RWPE1 (cell line): ENCODE measurements at regions not wholly inside any gene's neighbourhood (a gene's known extent, or its start where the extent isn't known, plus 50 kb on each side); places are given as distances from the start of the nearest gene placed in this dataset.
"Not testable (repeated sequence)": the region's sequence is repeated elsewhere in the genome, so short reads cannot be mapped to it uniquely, and the experiment has no call there.

ENCODE experiments used
- CTCF ChIA-PET: fragments of 350-600 bp; sonication (Branson Sonifier 250); formaldehyde crosslinking; extraction: SDS; loops from one replicate; lab custom pipeline; 2021; lab: Yijun Ruan, JAX
- POLR2A ChIA-PET: fragments of 400-600 bp; formaldehyde crosslinking; extraction: SDS; loops from one replicate; lab custom pipeline; 2020; ENCODE audit warnings: antibody characterized with exemption; ENCODE audit not compliant: low non-redundant PET; lab: Yijun Ruan, JAX
- DNase-seq: peaks from one replicate; pipeline ENCODE4 v3.0.0; 2012; ENCODE audit warnings: low spot score
- H3K27ac ChIP-seq: fragments of 450-650 bp; 2 replicates; pipeline ENCODE4 v1.5.1; 2017
- TF ChIP-seq, protein P1 (sequence below): fragments of 450-650 bp; conservative IDR thresholded peaks from 2 replicates; pipeline ENCODE4 v1.5.1; 2017; ENCODE audit warnings: low read depth, mild to moderate bottlenecking

DNA sequence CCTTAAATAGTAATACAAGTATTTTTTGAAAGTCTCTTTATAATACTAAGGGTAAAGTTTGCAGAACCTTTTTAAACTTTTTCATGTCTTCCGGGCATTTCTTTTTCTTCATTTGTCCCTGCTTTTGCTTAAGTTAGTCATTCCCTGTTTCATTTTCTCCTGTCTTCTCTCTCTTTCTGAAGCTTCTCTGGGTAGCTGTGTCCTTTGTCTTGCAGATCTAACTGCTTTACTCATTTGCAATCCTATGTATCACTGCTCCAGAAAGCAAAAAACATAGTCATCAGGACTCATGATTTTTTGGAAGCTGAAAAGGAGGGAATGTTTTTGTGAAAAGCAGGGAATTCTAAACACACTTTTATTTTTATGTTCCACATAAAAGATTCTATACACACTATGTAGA lies 301.7 kb downstream of the MRPS30 start:
- DNase-seq: no peak
- TF ChIP-seq, protein P1, sequence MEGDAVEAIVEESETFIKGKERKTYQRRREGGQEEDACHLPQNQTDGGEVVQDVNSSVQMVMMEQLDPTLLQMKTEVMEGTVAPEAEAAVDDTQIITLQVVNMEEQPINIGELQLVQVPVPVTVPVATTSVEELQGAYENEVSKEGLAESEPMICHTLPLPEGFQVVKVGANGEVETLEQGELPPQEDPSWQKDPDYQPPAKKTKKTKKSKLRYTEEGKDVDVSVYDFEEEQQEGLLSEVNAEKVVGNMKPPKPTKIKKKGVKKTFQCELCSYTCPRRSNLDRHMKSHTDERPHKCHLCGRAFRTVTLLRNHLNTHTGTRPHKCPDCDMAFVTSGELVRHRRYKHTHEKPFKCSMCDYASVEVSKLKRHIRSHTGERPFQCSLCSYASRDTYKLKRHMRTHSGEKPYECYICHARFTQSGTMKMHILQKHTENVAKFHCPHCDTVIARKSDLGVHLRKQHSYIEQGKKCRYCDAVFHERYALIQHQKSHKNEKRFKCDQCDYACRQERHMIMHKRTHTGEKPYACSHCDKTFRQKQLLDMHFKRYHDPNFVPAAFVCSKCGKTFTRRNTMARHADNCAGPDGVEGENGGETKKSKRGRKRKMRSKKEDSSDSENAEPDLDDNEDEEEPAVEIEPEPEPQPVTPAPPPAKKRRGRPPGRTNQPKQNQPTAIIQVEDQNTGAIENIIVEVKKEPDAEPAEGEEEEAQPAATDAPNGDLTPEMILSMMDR: no peak
- ChIA-PET CTCF (interaction anchor here (0.7 kb wide), 1 partner anchor 244 kb away, joined by 4 read pairs; no protein-coding TSS in a partner anchor), POLR2A (no interaction called here)
- H3K27ac ChIP-seq: no peak overlapping the region

DNA sequence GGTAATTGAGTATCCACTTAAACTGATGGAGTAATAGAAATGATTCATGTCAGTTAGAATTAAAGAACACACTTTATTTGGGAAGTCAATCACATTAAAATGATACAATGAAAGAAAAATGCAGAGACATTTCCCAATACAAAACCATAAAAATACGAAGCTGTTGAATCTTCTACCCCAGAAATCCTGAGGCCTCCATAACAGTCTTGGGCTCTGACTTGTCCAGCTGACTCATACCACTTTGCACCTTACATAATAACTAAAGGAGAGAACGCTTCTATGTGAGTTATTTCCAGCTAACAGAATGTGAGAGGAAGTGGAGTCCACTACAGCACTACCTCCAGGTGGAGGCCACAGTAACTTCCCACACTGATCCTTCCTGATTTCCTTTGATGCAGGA lies 305.0 kb downstream of the MRPS30 start:
- DNase-seq: peak; percentile 61

DNA sequence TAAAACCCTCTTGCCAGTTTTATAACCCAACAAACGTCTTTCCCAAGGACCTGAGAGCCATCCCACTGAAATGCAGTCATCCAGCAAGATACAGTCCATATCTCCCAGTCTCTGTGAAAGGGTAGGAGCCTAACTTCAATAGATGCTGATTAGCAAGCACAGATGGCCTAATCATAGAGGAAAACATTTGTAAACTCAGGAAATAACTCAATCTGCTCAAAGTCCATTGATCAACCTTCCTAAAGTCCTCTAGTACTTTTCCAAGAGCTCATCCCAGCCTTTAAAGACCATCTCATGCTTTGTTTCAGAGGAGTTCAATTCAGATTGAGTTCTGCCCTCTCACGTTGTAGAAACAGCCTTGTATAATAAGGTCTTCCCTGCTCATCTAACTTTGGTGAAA lies 324.2 kb downstream of the MRPS30 start:
- ChIA-PET CTCF (no interaction called here), POLR2A (no interaction called here)
- DNase-seq: no peak
- TF ChIP-seq, protein P1: no peak
- H3K27ac ChIP-seq: no peak overlapping the region

More for the DNA sequence above, 305.0 kb downstream of the MRPS30 start:
- TF ChIP-seq, protein P1: no peak
- CTCF ChIA-PET: no interaction called here
- POLR2A ChIA-PET: no interaction called here
- H3K27ac ChIP-seq: no peak overlapping the region

DNA sequence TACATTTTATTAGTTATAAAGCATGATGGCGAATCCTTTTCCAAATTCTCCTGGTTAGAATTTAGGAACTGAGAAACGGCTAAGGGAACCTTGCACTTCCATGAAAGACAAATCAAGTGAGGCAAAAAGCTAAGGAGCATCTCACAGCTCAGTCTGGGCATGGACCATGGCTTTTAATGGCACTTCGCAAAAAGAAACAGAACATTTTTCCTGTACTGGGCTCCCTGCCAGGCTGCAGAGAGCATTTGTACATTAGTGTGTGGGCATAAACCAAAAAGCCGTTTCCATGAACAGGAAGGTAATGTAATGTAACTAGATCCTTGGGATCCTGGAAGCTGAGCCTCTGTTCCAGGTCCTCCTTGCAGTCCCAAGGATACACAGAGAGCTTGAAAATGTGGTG lies 354.2 kb downstream of the MRPS30 start:
- TF ChIP-seq, protein P1: no peak
- ChIA-PET POLR2A (no interaction called here), CTCF (no interaction called here)
- DNase-seq: no peak
- H3K27ac ChIP-seq: no peak overlapping the region

DNA sequence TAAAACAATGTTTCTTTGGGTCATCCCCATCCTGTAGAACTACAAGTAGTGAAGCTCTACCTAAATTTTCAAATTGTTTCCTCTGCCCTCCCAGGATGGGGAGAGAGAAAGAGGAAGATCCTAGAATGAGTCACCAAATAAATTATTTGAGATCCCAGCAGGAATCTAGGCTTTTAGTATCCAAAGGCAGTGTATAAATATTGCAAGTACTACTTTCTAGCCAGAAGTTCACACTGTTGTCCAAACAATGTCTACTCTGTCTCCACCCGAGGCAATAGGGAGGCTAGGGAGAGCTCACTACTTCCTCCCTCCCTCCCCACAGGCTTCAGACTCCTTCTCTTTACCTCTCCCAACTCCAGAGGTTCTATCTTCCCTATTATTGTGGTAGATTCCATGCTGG lies 362.8 kb downstream of the MRPS30 start:
- CTCF ChIA-PET: interaction anchor here (0.6 kb wide), 1 partner anchor 346 kb away, joined by 4 read pairs; no protein-coding TSS in a partner anchor
- TF ChIP-seq, protein P1: no peak
- POLR2A ChIA-PET: no interaction called here
- no peak overlapping the region for H3K27ac ChIP-seq
- DNase-seq: no peak

DNA sequence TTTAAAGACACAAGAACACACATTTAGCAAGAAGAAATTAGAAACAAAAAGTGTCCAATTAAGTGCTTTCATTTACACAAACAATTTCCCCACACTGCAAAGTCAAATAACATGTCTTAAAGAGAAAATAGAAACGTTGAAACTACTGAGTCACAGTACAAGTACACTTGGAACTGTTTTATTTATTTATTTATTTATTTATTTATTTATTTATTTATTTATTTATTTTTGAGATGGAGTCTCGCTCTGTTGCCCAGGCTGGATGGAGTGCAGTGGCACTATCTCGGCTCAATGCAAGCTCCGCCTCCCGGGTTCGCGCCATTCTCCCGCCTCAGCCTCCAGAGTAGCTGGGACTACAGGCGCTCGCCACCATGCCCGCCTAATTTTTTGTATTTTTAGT lies 363.9 kb downstream of the MRPS30 start:
- CTCF ChIA-PET, POLR2A ChIA-PET, DNase-seq, H3K27ac ChIP-seq: not testable (repeated sequence)

DNA sequence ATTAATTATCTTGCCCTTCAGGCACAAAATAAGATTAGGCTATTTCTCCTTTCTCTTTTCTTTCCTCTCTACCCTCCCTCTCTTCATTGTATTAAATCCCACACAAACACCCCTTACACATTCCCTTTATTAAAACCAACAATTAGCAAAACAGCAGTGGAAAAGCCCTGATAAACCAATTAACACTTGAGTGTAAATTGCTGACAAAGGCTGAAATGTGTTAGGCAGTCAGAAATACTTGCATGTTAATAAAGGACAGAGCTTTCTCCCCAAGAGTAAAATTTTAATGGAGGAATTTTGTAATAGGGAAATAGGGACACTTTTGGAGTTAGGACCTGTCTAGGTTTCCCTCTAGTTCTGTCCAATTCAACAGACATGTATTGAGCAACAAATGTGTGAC lies 370.9 kb downstream of the MRPS30 start:
- POLR2A ChIA-PET: no interaction called here
- TF ChIP-seq, protein P1: no peak
- CTCF ChIA-PET: no interaction called here
- no peak for DNase-seq
- no peak overlapping the region for H3K27ac ChIP-seq
